DND-41 (cell line): ENCODE measurements at regions not wholly inside any gene's neighbourhood (a gene's known extent, or its start where the extent isn't known, plus 50 kb on each side); places are given as distances from the start of the nearest gene placed in this dataset.

Source experiments
- ATAC-seq: fragments of 200-7000 bp; cut with Tn5 transposase; 3 replicates; pipeline ENCODE4 v1.9.1; 2021; ENCODE audit warnings: low read depth; ENCODE audit not compliant: insufficient read depth
- DNase-seq: peaks from one replicate; pipeline ENCODE4 v3.0.0-alpha.2; 2020
- H2AFZ ChIP-seq: 2 replicates; pipeline ENCODE4 v1.6.0; 2012; ENCODE audit warnings: low read depth, low read length
- H3K27ac ChIP-seq: 2 replicates; pipeline ENCODE4 v1.5.1; 2012; ENCODE audit warnings: low read length, inconsistent platforms
- H3K27me3 ChIP-seq: fragments of 200-600 bp; sonication (generic); 2 replicates; pipeline ENCODE4 v1.6.0; 2012; ENCODE audit warnings: low read length, mild to moderate bottlenecking, inconsistent platforms; ENCODE audit not compliant: insufficient read depth, poor library complexity
- H3K36me3 ChIP-seq: 2 replicates; pipeline ENCODE4 v1.5.1; 2012; ENCODE audit warnings: low read length, inconsistent platforms; ENCODE audit not compliant: insufficient read depth
- H3K4me1 ChIP-seq: 2 replicates; pipeline ENCODE4 v1.5.1; 2012; ENCODE audit warnings: mild to moderate bottlenecking, low read length; ENCODE audit not compliant: insufficient read depth
- H3K4me2 ChIP-seq: 2 replicates; pipeline ENCODE4 v1.6.0; 2012; ENCODE audit warnings: mild to moderate bottlenecking, moderate library complexity, low read length, inconsistent platforms; ENCODE audit not compliant: insufficient read depth
- H3K4me3 ChIP-seq, 2 experiments: fragments of 200-600 bp in 1 of 2; shearing (Covaris generic) in 1 of 2; 2 replicates each; pipeline ENCODE4 v1.5.1; 2012 to 2016; ENCODE audit warnings: inconsistent platforms in 2 of 2, low read length in 2 of 2, mild to moderate bottlenecking in 2 of 2, low read depth in 1 of 2, moderate library complexity in 1 of 2
- H3K79me2 ChIP-seq: 2 replicates; pipeline ENCODE4 v1.6.0; 2012; ENCODE audit warnings: low read length, inconsistent platforms; ENCODE audit not compliant: insufficient read depth
- H3K9ac ChIP-seq: 2 replicates; pipeline ENCODE4 v1.6.0; 2012; ENCODE audit warnings: low read depth, mild to moderate bottlenecking, inconsistent platforms, low read length, moderate library complexity
- H3K9me3 ChIP-seq: 2 replicates; pipeline ENCODE4 v1.5.1; 2012; ENCODE audit warnings: low read length, moderate library complexity, mild to moderate bottlenecking, inconsistent platforms; ENCODE audit not compliant: insufficient read depth, severe bottlenecking
- H4K20me1 ChIP-seq: 2 replicates; pipeline ENCODE4 v1.6.0; 2012; ENCODE audit warnings: low read length; ENCODE audit not compliant: insufficient read depth
- CTCF ChIP-seq: IDR thresholded peaks from 2 replicates; pipeline ENCODE4 v1.5.1; 2012; ENCODE audit warnings: borderline replicate concordance, low read length, moderate library complexity, mild to moderate bottlenecking; ENCODE audit not compliant: poor library complexity, severe bottlenecking; ENCODE audit errors: extremely low read depth
- EZH2 ChIP-seq: IDR thresholded peaks from 3 replicates; pipeline ENCODE4 v1.6.1; 2012; ENCODE audit warnings: borderline replicate concordance, low read depth, mild to moderate bottlenecking, moderate library complexity, low read length, inconsistent platforms; ENCODE audit not compliant: severe bottlenecking

GRCh38 chr2:74777161-74777900, 56.6 kb upstream of the HK2 start:
- H3K36me3 ChIP-seq = no peaks in the 10 kb centered on the region
- no peaks in the 10 kb centered on the region for H3K79me2 ChIP-seq
- peak; percentile 36 for DNase-seq
- no peak overlapping the region; the same call in 1 of the 2 replicates for H3K27ac ChIP-seq
- H3K9me3 ChIP-seq = no peaks in the 10 kb centered on the region
- H3K27me3 ChIP-seq = no peaks in the 10 kb centered on the region
- H4K20me1 ChIP-seq = no peaks in the 10 kb centered on the region
- H3K9ac ChIP-seq = no peak overlapping the region
- TF ChIP-seq CTCF (no peak), EZH2 (no peak)
- H3K4me1 ChIP-seq = peaks cover 15% of the 10 kb centered on the region; the same call in 1 of the 2 replicates
- H3K4me2 ChIP-seq = no peak overlapping the region
- H3K4me3 ChIP-seq = no peak overlapping the region
- no peak overlapping the region for H2AFZ ChIP-seq
- peak; percentile 85 for ATAC-seq

DNA sequence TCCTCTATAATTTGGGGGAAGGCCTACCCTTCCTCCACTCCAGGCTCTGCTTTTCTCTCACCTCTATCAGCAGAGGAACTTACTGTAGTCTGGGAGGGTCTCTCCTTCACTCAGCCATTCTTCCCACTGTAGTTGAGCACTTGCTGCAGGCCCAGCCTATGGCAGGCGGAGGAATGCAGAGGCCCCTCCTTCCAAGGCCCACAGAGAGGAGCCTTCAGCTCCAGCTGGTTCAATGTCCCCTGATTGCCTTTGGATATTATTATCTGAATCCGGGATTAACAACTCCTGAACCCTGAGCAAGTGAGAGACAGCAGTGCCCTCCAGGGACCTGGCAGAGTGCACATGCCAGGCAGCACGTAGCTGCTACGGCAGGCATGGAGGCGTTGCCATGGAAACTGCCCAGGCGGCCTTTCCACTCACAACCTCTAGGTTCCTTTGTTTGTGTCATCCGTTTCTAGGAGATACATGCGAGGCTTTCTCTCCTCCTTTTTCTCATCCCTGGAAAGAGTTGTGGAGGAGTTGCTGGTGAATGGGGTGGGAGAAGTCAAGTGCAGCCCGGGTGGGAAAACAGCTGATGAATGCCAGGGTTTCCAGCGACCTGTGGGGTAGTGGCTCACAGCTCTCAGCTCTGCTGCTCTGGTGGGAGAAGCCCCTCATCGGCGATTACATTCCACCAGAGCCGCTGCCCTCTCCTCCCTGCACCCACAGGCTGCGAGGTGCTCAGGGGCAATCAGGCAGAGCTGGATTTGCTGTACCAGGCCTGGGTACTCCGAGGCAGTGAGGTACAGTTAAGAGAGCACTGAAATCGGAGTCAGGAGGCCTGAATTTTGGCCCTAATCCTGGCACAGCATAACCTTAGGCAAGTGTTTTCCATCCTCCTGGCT, 55.3 kb upstream of the HK2 start:
- ATAC-seq (0 out of 3 replicates have a peak, but pooled peaks have one; percentile 12), DNase-seq (no peak)
- Histone ChIP-seq H2AFZ (no peak overlapping the region), H3K9ac (no peak overlapping the region), H3K4me3 (no peak overlapping the region), H3K4me1 (peaks cover 15% of the 10 kb centered on the region; the same call in 1 of the 2 replicates), H3K4me2 (no peak overlapping the region), H3K9me3 (no peaks in the 10 kb centered on the region), H4K20me1 (no peaks in the 10 kb centered on the region), H3K36me3 (no peaks in the 10 kb centered on the region), H3K27ac (no peak overlapping the region), H3K27me3 (no peaks in the 10 kb centered on the region), H3K79me2 (no peaks in the 10 kb centered on the region)
- no peak for TF ChIP-seq EZH2
- TF ChIP-seq CTCF = no peak

DNA sequence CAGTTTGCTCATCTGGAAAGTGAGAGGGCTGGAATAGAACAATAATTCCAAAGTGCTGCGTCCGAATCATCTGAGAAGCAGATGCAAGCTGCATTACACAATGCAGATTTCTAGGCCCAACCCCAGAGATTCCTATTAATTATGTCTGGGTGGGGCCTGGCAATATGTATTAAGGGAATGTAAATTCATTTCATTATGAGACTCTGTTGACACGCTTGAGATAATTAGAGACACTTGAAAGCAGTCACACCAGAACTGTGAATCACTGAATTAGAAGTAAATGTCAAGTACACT, 54.7 kb upstream of the HK2 start:
- peaks cover 15% of the 10 kb centered on the region; the same call in 1 of the 2 replicates for H3K4me1 ChIP-seq
- ATAC-seq = no peak
- H3K4me2 ChIP-seq = no peak overlapping the region
- H3K27ac ChIP-seq = no peak overlapping the region
- TF ChIP-seq CTCF (no peak), EZH2 (no peak)
- no peaks in the 10 kb centered on the region for H4K20me1 ChIP-seq
- no peak overlapping the region for H3K9ac ChIP-seq
- no peaks in the 10 kb centered on the region for H3K36me3 ChIP-seq
- H3K27me3 ChIP-seq = no peaks in the 10 kb centered on the region
- no peak overlapping the region for H3K4me3 ChIP-seq
- no peak for DNase-seq
- H3K79me2 ChIP-seq = no peaks in the 10 kb centered on the region
- H2AFZ ChIP-seq = no peak overlapping the region
- no peaks in the 10 kb centered on the region for H3K9me3 ChIP-seq
